Pancreas (tissue), 10 donors: ENCODE measurements at regions not wholly inside any gene's neighbourhood (a gene's known extent, or its start where the extent isn't known, plus 50 kb on each side); places are given as distances from the start of the nearest gene placed in this dataset.

Experiments
- ATAC-seq, 4 donors: fragments of 200-7000 bp; cut with Tn5 transposase; one replicate each; pipeline versions ENCODE4 v1.8.0 to v1.9.1; 2020; ENCODE audit warnings: mild to moderate bottlenecking in 4 of 4, moderate library complexity in 4 of 4
- DNase-seq, 6 donors: peaks; one replicate each; pipeline ENCODE4 v3.0.0-alpha.2; 2020
- FAIRE-seq: peaks from 2 replicates; lab custom pipeline; 2012; peaks lifted over from hg19 to GRCh38; lab: Jason Lieb, UNC
- H3K27ac ChIP-seq, 4 donors: fragments of 200-600 bp; sonication (generic); 1 replicate in 3 of 4; 2 replicates in 1 of 4; pipeline versions ENCODE4 v1.5.0 to v1.8.0; 2020
- H3K27me3 ChIP-seq, 4 donors: fragments of 200-600 bp; one replicate each; pipeline ENCODE4 v1.8.0; 2021
- H3K36me3 ChIP-seq, 3 donors: fragments of 200-600 bp; sonication (generic) in 1 of 3; one replicate each; pipeline versions ENCODE4 v1.5.0 to v1.8.0; 2020 to 2021
- H3K4me1 ChIP-seq, 3 donors: fragments of 200-600 bp; one replicate each; pipeline ENCODE4 v1.8.0; 2021
- H3K4me3 ChIP-seq, 4 donors: fragments of 200-600 bp; sonication (generic) in 2 of 4; one replicate each; pipeline versions ENCODE4 v1.5.0 to v1.8.0; 2020 to 2021
- H3K9me3 ChIP-seq, 4 donors: fragments of 200-600 bp; one replicate each; pipeline ENCODE4 v1.8.0; 2021
- WGBS, 2 donors: extraction: QIAGEN DNeasy Blood & Tissue Kit; methylation state at CpG; one replicate each; pipeline ENCODE4 v1.1.7; 2013; 5-methylcytosine and 5-hydroxymethylcytosine counted together
- intact Hi-C, 3 donors: fragments of 100-400 bp; cut with DNase I; formaldehyde crosslinking; loops; one replicate each; pipeline versions ENCODE4 v1.11.1 to v1.14.2; 2022
- TF ChIP-seq, protein P1 (sequence below), 4 donors: fragments of 200-600 bp; sonication (generic) in 3 of 4; IDR thresholded peaks; one replicate each; pipeline versions ENCODE4 v1.5.0 to v1.8.0; 2021; ENCODE audit warnings: antibody characterized with exemption in 4 of 4
- donor health status: healthy with polysubstance abuse.
- donor health status: DM: no; HTN: no; CAD: no; lungs with moderate emphysema.
- donor health status: DM: no; HTN: no; CAD: no.
- donor health status: control.
- donor health status: control.
- donor health status: Bipolar disorder and iron deficiency.
- donor health status: DM: yes; HTN: yes; CAD: no.
- donor health status: DM: no; HTN: no; CAD: no.
- donor health status: DM: no; HTN: no; CAD: no.
- donor health status: DM: yes; HTN: yes; CAD: no.

DNA sequence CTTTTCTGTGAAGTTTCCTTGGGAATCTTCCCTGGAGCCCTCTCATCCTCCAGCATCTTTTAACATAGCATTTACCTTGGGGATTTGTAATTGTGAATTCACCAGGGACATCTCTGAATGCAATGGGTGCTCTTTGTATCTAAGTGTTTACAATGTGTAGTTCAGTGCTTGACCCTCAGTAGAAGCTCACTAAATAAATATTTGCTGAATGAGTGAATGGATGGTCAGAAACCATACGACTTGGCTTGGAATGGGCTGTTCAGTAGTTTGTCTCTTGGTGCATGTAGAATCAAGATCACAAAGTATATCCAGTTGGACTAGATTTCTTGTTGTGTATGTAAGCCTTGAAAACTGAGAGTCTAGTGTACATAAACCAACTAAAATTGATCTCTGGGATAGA is 81.8 kb upstream of the MEF2C start:
- no peaks in the 10 kb centered on the region for H3K27me3 ChIP-seq
- TF ChIP-seq, protein P1, sequence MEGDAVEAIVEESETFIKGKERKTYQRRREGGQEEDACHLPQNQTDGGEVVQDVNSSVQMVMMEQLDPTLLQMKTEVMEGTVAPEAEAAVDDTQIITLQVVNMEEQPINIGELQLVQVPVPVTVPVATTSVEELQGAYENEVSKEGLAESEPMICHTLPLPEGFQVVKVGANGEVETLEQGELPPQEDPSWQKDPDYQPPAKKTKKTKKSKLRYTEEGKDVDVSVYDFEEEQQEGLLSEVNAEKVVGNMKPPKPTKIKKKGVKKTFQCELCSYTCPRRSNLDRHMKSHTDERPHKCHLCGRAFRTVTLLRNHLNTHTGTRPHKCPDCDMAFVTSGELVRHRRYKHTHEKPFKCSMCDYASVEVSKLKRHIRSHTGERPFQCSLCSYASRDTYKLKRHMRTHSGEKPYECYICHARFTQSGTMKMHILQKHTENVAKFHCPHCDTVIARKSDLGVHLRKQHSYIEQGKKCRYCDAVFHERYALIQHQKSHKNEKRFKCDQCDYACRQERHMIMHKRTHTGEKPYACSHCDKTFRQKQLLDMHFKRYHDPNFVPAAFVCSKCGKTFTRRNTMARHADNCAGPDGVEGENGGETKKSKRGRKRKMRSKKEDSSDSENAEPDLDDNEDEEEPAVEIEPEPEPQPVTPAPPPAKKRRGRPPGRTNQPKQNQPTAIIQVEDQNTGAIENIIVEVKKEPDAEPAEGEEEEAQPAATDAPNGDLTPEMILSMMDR (IDR thresholded peaks at IDR 0.05): no peak
- FAIRE-seq (no peak), ATAC-seq (no peak), DNase-seq (no peak)
- H3K4me3 ChIP-seq: no peak overlapping the region
- intact Hi-C loops: no loop called here
- no peaks in the 10 kb centered on the region for H3K4me1 ChIP-seq
- H3K27ac ChIP-seq: no peak overlapping the region
- WGBS, 2 donors: 19 to 26% methylated on average over 1 of the region's 1 CpG
- no peaks in the 10 kb centered on the region for H3K36me3 ChIP-seq
- no peaks in the 10 kb centered on the region for H3K9me3 ChIP-seq

DNA sequence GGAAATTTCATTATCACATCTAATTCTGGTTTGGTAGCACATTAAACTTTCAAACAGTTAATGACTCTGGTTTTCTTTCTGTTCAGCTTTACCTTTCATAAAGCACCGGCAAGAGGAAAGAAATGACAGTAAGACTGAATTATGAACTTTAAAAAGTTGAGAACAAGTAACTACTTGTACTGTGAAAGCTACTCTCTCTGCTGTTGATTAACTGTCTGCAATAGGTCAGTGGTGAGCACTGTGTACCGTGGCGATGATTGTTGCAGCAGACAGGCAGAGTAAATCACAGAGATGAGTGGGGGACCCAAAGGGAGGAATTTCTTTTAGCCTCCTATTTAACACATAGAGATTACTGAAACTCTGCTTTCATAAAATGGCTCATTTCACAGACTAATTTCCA is 74.0 kb upstream of the MEF2C start:
- 37 to 40% methylated on average over 3 of the region's 3 CpGs for WGBS, 2 donors
- TF ChIP-seq, protein P1 (IDR thresholded peaks at IDR 0.05): no peak
- DNase-seq: no peak

DNA sequence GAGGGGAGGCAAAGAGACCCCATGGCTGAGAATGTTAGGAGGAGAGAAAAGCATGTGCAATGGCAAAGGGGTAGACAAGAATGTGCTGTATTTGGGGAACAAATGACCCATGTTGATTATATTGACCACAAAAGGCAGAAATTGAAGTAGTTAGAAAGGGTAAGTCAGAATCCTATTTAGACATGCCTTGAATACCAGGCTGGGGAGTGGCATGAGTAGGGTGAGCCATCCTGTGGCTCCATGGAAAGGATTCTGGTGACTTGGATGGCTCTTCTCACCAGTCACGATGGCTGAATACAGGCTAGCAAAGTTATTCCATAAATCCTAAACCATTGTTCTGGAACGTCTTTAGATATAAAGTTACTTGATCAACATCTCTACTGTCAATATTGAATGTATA is 73.4 kb upstream of the MEF2C start:
- TF ChIP-seq, protein P1 (IDR thresholded peaks at IDR 0.05): no peak
- no peaks in the 10 kb centered on the region for H3K36me3 ChIP-seq
- intact Hi-C loops: no loop called here
- FAIRE-seq (no peak), ATAC-seq (no peak), DNase-seq (no peak)
- peaks cover 0 to 10% (median 0%) of the 10 kb centered on the region in 4 donors for H3K27me3 ChIP-seq
- no peak overlapping the region for H3K4me3 ChIP-seq
- no peak overlapping the region for H3K27ac ChIP-seq
- H3K4me1 ChIP-seq: no peaks in the 10 kb centered on the region
- 60 to 76% methylated on average over 2 of the region's 2 CpGs for WGBS, 2 donors
- no peaks in the 10 kb centered on the region for H3K9me3 ChIP-seq

More for the DNA sequence above, 74.0 kb upstream of the MEF2C start:
- intact Hi-C loops: no loop called here
- Histone ChIP-seq H3K4me1 (no peaks in the 10 kb centered on the region), H3K27me3 (peaks cover 0 to 10% (median 0%) of the 10 kb centered on the region in 4 donors), H3K36me3 (no peaks in the 10 kb centered on the region), H3K27ac (no peak overlapping the region), H3K4me3 (no peak overlapping the region), H3K9me3 (no peaks in the 10 kb centered on the region)
- no peak for ATAC-seq
- no peak for FAIRE-seq

DNA sequence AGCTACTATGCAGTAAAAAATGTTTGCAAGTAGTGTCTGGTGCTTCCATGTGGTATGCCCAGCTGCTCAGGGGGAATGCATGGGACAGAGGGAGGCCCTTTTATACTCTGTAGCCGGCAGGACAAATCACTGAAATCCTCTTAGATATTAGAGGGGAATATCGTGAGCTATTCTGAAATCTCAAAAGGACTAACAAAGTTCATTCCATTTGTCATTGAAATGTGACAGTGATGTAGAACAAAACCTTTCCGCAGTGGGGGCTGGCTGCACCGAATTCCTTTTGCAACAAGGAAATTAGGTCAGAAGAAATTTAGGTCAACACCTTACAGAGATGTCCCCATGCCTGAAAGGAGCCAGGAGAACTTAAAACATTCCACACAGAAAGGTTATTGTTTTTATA is 72.4 kb upstream of the MEF2C start:
- Histone ChIP-seq H3K27ac (no peak overlapping the region), H3K4me3 (no peak overlapping the region), H3K4me1 (no peaks in the 10 kb centered on the region), H3K9me3 (no peaks in the 10 kb centered on the region), H3K27me3 (peaks cover 0 to 10% (median 0%) of the 10 kb centered on the region in 4 donors), H3K36me3 (no peaks in the 10 kb centered on the region)
- WGBS, 2 donors: 55 to 63% methylated on average over 4 of the region's 4 CpGs
- TF ChIP-seq, protein P1 (IDR thresholded peaks at IDR 0.05): no peak
- DNase-seq (no peak), ATAC-seq (no peak), FAIRE-seq (no peak)
- intact Hi-C loops: no loop called here

DNA sequence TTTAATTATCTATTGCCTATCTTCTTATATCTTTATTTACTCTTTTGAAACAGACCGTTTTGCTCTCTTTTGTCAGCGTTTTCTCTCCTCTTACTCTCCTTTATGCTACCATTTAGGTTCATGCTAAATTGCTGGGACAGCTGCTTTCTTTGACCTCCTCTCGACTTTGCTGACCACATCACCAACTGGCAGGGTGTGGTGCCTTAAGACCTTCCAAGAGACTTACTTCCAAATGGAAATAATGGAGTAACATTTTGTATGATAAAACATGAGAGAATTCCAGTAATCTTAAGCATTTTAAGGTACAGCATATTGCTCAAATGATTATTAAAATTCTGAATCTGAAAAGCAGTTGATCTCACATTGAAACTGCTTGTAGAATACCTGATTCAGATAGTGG is 71.5 kb upstream of the MEF2C start:
- Histone ChIP-seq H3K27me3 (peaks cover 0 to 10% (median 0%) of the 10 kb centered on the region in 4 donors), H3K27ac (no peak overlapping the region), H3K9me3 (no peaks in the 10 kb centered on the region), H3K4me3 (no peak overlapping the region), H3K36me3 (no peaks in the 10 kb centered on the region), H3K4me1 (no peaks in the 10 kb centered on the region)
- ATAC-seq: no peak
- no peak for FAIRE-seq
- intact Hi-C loops: no loop called here
- no peak for DNase-seq
- TF ChIP-seq, protein P1 (IDR thresholded peaks at IDR 0.05): no peak
- 45 to 53% methylated on average over 3 of the region's 3 CpGs for WGBS, 2 donors
